H9 (cell line): ENCODE measurements at regions not wholly inside any gene's neighbourhood (a gene's known extent, or its start where the extent isn't known, plus 50 kb on each side); places are given as distances from the start of the nearest gene placed in this dataset.

ENCODE experiments used
- DNase-seq: peaks from one replicate; pipeline ENCODE4 v3.0.0-alpha.2; 2017
- H2AFZ ChIP-seq: one replicate; pipeline ENCODE4 v1.6.1; 2013; ENCODE audit warnings: mild to moderate bottlenecking, low read length, control low read depth, moderate library complexity
- H2AK5ac ChIP-seq: 2 replicates; pipeline ENCODE4 v1.6.1; 2013; ENCODE audit warnings: low read length, control low read depth, mixed read lengths; ENCODE audit not compliant: insufficient read length
- H2BK120ac ChIP-seq: one replicate; pipeline ENCODE4 v1.6.1; 2013; ENCODE audit warnings: low read depth, mild to moderate bottlenecking, low read length, control low read depth, inconsistent platforms; ENCODE audit not compliant: poor library complexity, severe bottlenecking
- H2BK12ac ChIP-seq: 2 replicates; pipeline ENCODE4 v1.6.1; 2013; ENCODE audit warnings: low read length, control low read depth, mixed read lengths, low read depth; ENCODE audit not compliant: insufficient read length
- H2BK15ac ChIP-seq: 2 replicates; pipeline ENCODE4 v1.6.1; 2013; ENCODE audit warnings: low read depth, low read length, control low read depth
- H2BK20ac ChIP-seq: one replicate; pipeline ENCODE4 v1.6.1; 2013; ENCODE audit warnings: low read depth, mild to moderate bottlenecking, low read length, control low read depth, inconsistent platforms; ENCODE audit not compliant: poor library complexity, severe bottlenecking
- H2BK5ac ChIP-seq: 2 replicates; pipeline ENCODE4 v1.6.1; 2013; ENCODE audit warnings: low read length, control low read depth, mixed read lengths; ENCODE audit not compliant: insufficient read length
- H3K14ac ChIP-seq: 2 replicates; pipeline ENCODE4 v1.6.1; 2013; ENCODE audit warnings: low read length, control low read depth; ENCODE audit not compliant: insufficient read depth
- H3K18ac ChIP-seq: 2 replicates; pipeline ENCODE4 v1.6.1; 2013; ENCODE audit warnings: low read depth, mild to moderate bottlenecking, mixed read lengths, low read length, control low read depth; ENCODE audit not compliant: insufficient read length
- H3K23ac ChIP-seq: 2 replicates; pipeline ENCODE4 v1.6.1; 2013; ENCODE audit warnings: low read length, control low read depth, mixed read lengths, low read depth; ENCODE audit not compliant: insufficient read length
- H3K23me2 ChIP-seq: 2 replicates; pipeline ENCODE4 v1.6.1; 2013; ENCODE audit warnings: low read depth, mild to moderate bottlenecking, mixed read lengths, low read length, control low read depth; ENCODE audit not compliant: insufficient read length, poor library complexity, severe bottlenecking
- H3K27ac ChIP-seq: 2 replicates; pipeline ENCODE4 v1.5.1; 2013; ENCODE audit warnings: low read length, control low read depth, mixed read lengths, low read depth; ENCODE audit not compliant: insufficient read length
- H3K27me3 ChIP-seq: 2 replicates; pipeline ENCODE4 v1.6.1; 2013; ENCODE audit warnings: low read length, control low read depth, inconsistent platforms; ENCODE audit not compliant: insufficient read depth
- H3K4ac ChIP-seq: 2 replicates; pipeline ENCODE4 v1.6.1; 2013; ENCODE audit warnings: low read depth, mild to moderate bottlenecking, control low read depth, inconsistent platforms, low read length, moderate library complexity
- H3K4me1 ChIP-seq: 2 replicates; pipeline ENCODE4 v1.6.1; 2013; ENCODE audit warnings: low read length, control low read depth, inconsistent platforms; ENCODE audit not compliant: insufficient read depth
- H3K4me2 ChIP-seq: 2 replicates; pipeline ENCODE4 v1.6.1; 2013; ENCODE audit warnings: low read length, control low read depth, mixed read lengths; ENCODE audit not compliant: insufficient read length, insufficient read depth
- H3K56ac ChIP-seq: 2 replicates; pipeline ENCODE4 v1.6.1; 2013; ENCODE audit warnings: low read depth, mild to moderate bottlenecking, mixed read lengths, low read length, control low read depth; ENCODE audit not compliant: insufficient read length
- H3K79me1 ChIP-seq: 2 replicates; pipeline ENCODE4 v1.6.1; 2013; ENCODE audit warnings: low read depth, mild to moderate bottlenecking, moderate library complexity, low read length, control low read depth, inconsistent platforms; ENCODE audit not compliant: insufficient read depth, poor library complexity, severe bottlenecking
- H3K79me2 ChIP-seq: 2 replicates; pipeline ENCODE4 v1.6.1; 2013; ENCODE audit warnings: low read length, control low read depth, inconsistent platforms; ENCODE audit not compliant: insufficient read depth
- H3K9ac ChIP-seq: 2 replicates; pipeline ENCODE4 v1.6.1; 2013; ENCODE audit warnings: low read length, control low read depth, mixed read lengths; ENCODE audit not compliant: insufficient read length; ENCODE audit errors: extremely low read depth
- H3K9me3 ChIP-seq: one replicate; pipeline ENCODE4 v1.6.1; 2013; ENCODE audit warnings: low read depth, low read length, inconsistent platforms; ENCODE audit not compliant: control insufficient read depth
- H3T11ph ChIP-seq: one replicate; pipeline ENCODE4 v1.6.1; 2013; ENCODE audit warnings: mild to moderate bottlenecking, low read length, control low read depth, inconsistent platforms
- H4K20me1 ChIP-seq: one replicate; pipeline ENCODE4 v1.6.1; 2013; ENCODE audit not compliant: control insufficient read depth, insufficient read length, insufficient read depth
- H4K5ac ChIP-seq: 2 replicates; pipeline ENCODE4 v1.6.1; 2013; ENCODE audit warnings: low read depth, mild to moderate bottlenecking, mixed read lengths, low read length, control low read depth; ENCODE audit not compliant: insufficient read length
- H4K8ac ChIP-seq: replicated peaks from 2 replicates; pipeline ENCODE4 v1.6.1; 2013; ENCODE audit warnings: low read length, control low read depth, mixed read lengths, low read depth; ENCODE audit not compliant: insufficient read length
- H4K91ac ChIP-seq: 2 replicates; pipeline ENCODE4 v1.6.1; 2013; ENCODE audit warnings: low read depth, mild to moderate bottlenecking, moderate library complexity, mixed read lengths, low read length, control low read depth; ENCODE audit not compliant: insufficient read length
- H3K27ac Mint-ChIP-seq, 3 experiments: 2 replicates in 2 of 3; 3 replicates in 1 of 3; pipeline ENCODE4 v1.8.0; 2020 to 2021; ENCODE audit warnings: mixed read lengths in 3 of 3, mild to moderate bottlenecking in 1 of 3, moderate library complexity in 1 of 3
- H3K27me3 Mint-ChIP-seq: 2 replicates; pipeline ENCODE4 v1.8.0; 2021; ENCODE audit warnings: low read depth, mild to moderate bottlenecking, moderate library complexity, mixed read lengths
- H3K36me3 Mint-ChIP-seq, 3 experiments: 2 replicates in 2 of 3; 3 replicates in 1 of 3; pipeline ENCODE4 v1.8.0; 2020 to 2021; ENCODE audit warnings: low read depth in 3 of 3, mixed read lengths in 3 of 3; ENCODE audit not compliant: insufficient read depth in 1 of 3
- H3K4me1 Mint-ChIP-seq, 2 experiments: 2 replicates each; pipeline ENCODE4 v1.8.0; 2020; ENCODE audit warnings: mixed read lengths in 2 of 2
- H3K4me3 Mint-ChIP-seq, 2 experiments: 2 replicates in 1 of 2; 3 replicates in 1 of 2; pipeline ENCODE4 v1.8.0; 2020 to 2021; ENCODE audit warnings: mild to moderate bottlenecking in 2 of 2, mixed read lengths in 2 of 2, moderate library complexity in 1 of 2
- H3K9me3 Mint-ChIP-seq, 2 experiments: 2 replicates in 1 of 2; 3 replicates in 1 of 2; pipeline ENCODE4 v1.8.0; 2020; ENCODE audit warnings: mild to moderate bottlenecking in 2 of 2, mixed read lengths in 2 of 2, moderate library complexity in 1 of 2
- WGBS: extraction: QIAGEN DNeasy Blood & Tissue Kit; methylation state at CpG from one replicate; pipeline ENCODE4 v1.1.7; 2013; ENCODE audit warnings: missing lambda C conversion rate, low lambda C conversion rate, mixed read lengths; ENCODE audit not compliant: insufficient read length; ENCODE audit errors: extremely low coverage; 5-methylcytosine and 5-hydroxymethylcytosine counted together
- TF ChIP-seq, protein P1 (sequence below): fragments of 200-600 bp; sonication (generic); conservative IDR thresholded peaks from 3 replicates; pipeline ENCODE4 v1.8.0; 2021; ENCODE audit warnings: antibody characterized with exemption, mild to moderate bottlenecking

DNA sequence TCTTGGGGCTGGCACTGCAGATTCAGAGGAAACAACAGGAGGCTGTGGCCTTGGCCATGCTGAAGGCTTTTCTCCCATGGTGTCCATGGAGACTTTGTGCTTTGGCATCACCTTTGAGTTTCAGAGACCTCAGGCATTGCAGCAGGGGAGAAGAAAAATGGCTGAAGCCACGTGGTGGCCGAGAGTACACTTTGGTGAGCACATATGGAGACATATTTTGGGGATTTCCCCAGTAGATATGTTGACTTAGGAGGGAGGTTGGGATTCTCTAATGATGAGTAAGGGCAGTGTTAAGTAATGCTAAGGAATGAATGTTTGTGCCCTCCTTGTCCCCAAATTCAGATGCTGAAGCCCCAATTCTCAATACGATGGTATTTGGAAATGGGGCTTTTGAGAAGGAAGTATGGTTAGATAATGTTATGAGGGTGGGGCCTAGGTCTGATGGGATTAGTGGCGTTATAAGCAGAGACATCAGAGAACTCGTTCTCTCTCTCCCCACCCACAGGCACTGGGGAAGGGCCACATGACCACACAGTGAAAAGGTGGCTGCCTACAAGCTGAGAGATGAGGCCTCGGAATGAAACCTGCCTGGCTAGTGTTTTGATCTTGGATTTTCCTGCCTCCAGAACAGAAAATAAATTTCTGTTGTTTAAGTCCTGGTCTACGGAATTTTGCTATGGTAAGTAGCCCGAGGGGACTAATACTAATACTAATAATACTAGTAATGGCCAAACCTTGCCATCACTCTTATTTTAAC lies 98.6 kb downstream of the TBX19 start:
- H3K27me3 ChIP-seq = no peaks in the 10 kb centered on the region
- H3K4me3 Mint-ChIP-seq = no peak overlapping the region
- H3K9me3 Mint-ChIP-seq = no peaks in the 10 kb centered on the region
- no peak overlapping the region for H2BK20ac ChIP-seq
- no peak overlapping the region for H2BK12ac ChIP-seq
- WGBS = no CpG with 5 or more reads among the region's 8 CpGs
- H3K4me2 ChIP-seq = no peak overlapping the region
- H3T11ph ChIP-seq = no peak overlapping the region
- no peaks in the 10 kb centered on the region for H3K23me2 ChIP-seq
- no peak overlapping the region for H3K23ac ChIP-seq
- no peaks in the 10 kb centered on the region for H3K4me1 Mint-ChIP-seq
- no peaks in the 10 kb centered on the region; the same call in 1 of the 2 replicates for H3K27me3 Mint-ChIP-seq
- TF ChIP-seq, protein P1, sequence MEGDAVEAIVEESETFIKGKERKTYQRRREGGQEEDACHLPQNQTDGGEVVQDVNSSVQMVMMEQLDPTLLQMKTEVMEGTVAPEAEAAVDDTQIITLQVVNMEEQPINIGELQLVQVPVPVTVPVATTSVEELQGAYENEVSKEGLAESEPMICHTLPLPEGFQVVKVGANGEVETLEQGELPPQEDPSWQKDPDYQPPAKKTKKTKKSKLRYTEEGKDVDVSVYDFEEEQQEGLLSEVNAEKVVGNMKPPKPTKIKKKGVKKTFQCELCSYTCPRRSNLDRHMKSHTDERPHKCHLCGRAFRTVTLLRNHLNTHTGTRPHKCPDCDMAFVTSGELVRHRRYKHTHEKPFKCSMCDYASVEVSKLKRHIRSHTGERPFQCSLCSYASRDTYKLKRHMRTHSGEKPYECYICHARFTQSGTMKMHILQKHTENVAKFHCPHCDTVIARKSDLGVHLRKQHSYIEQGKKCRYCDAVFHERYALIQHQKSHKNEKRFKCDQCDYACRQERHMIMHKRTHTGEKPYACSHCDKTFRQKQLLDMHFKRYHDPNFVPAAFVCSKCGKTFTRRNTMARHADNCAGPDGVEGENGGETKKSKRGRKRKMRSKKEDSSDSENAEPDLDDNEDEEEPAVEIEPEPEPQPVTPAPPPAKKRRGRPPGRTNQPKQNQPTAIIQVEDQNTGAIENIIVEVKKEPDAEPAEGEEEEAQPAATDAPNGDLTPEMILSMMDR = no peak
- H4K5ac ChIP-seq = no peak overlapping the region
- H2AFZ ChIP-seq = no peak overlapping the region
- H2BK5ac ChIP-seq = no peak overlapping the region
- no peak overlapping the region for H3K27ac ChIP-seq
- no peaks in the 10 kb centered on the region for H3K4me1 ChIP-seq
- H4K8ac ChIP-seq = no peak overlapping the region
- H2BK15ac ChIP-seq = no peak overlapping the region
- H3K18ac ChIP-seq = no peak overlapping the region
- H3K14ac ChIP-seq = no peak overlapping the region
- no peak overlapping the region for H3K4ac ChIP-seq
- no peak overlapping the region for H3K9ac ChIP-seq
- no peak for DNase-seq
- no peak overlapping the region for H2BK120ac ChIP-seq
- H3K79me1 ChIP-seq = no peaks in the 10 kb centered on the region
- no peaks in the 10 kb centered on the region for H4K20me1 ChIP-seq
- H3K79me2 ChIP-seq = no peaks in the 10 kb centered on the region
- H3K36me3 Mint-ChIP-seq = no peaks in the 10 kb centered on the region
- no peaks in the 10 kb centered on the region for H3K9me3 ChIP-seq
- no peak overlapping the region for H3K56ac ChIP-seq
- H2AK5ac ChIP-seq = no peak overlapping the region
- H4K91ac ChIP-seq = no peak overlapping the region
- no peak overlapping the region for H3K27ac Mint-ChIP-seq
